ENCODE measurements at regions not wholly inside any gene's neighbourhood (a gene's known extent, or its start where the extent isn't known, plus 50 kb on each side); places are given as distances from the start of the nearest gene placed in this dataset.
"Not testable (repeated sequence)": the region's sequence is repeated elsewhere in the genome, so short reads cannot be mapped to it uniquely, and the experiment has no call there.

GRCh38 chr15:34653326-34653725 lies 69.9 kb upstream of the GOLGA8B start:
- TF ChIP-seq BCOR (IDR thresholded peaks at IDR 0.05) (peak; percentile 77), NFRKB (IDR thresholded peaks at IDR 0.05; ENCODE audit: low read depth) (peak; percentile 36; the same call in 1 of the 2 replicates), SMARCA5 (IDR thresholded peaks at IDR 0.05) (peak; percentile 82; the same call in 1 of the 2 replicates), KDM1A (IDR thresholded peaks at IDR 0.05) (peak; percentile 36 to 47; a peak in 2 of 4 replicates), TRIM24 (IDR thresholded peaks at IDR 0.05) (peak in 1 of 2 experiments; percentile 26; a peak in 2 of 4 replicates), NFIC (IDR thresholded peaks at IDR 0.05) (peak; percentile 29)
- H3K4me2 ChIP-seq (ENCODE audit: insufficient read depth, low read length); ATAC-seq; FAIRE-seq; BruUV-seq (replicated peaks); H3K36me3 ChIP-seq (ENCODE audit: control insufficient read depth, insufficient read depth, low read length); CTCF ChIA-PET (ENCODE audit: low intra/inter-chr PET ratio); H3K9me3 ChIP-seq (replicated peaks; ENCODE audit: control insufficient read depth, insufficient read depth, low read depth, low read length); H4K20me1 ChIP-seq (replicated peaks; ENCODE audit: control insufficient read depth, insufficient read depth, low read length); in situ Hi-C loops (cut with MboI); H3K4me3 ChIP-seq; H3K9me1 ChIP-seq (ENCODE audit: control insufficient read depth, insufficient read depth, low read length); H3K27me3 ChIP-seq (ENCODE audit: control insufficient read depth in 2 of 2, insufficient read depth in 2 of 2, low read length in 2 of 2); H2AFZ ChIP-seq (ENCODE audit: low read depth, low read length); DNase-seq (ENCODE audit: extremely low read depth in 1 of 4, low spot score in 3 of 4): not testable (repeated sequence)
- Histone ChIP-seq H3K9ac (ENCODE audit: insufficient read depth in 1 of 2, low read depth in 2 of 2, low read length in 2 of 2) (peak overlapping the region in 1 of 2 experiments; percentile 34; a peak in 1 of 4 replicates), H3K79me2 (ENCODE audit: control insufficient read depth, insufficient read depth, low read length) (peaks cover 26% of the 10 kb centered on the region), H3K4me1 (replicated peaks in 1 of 2; ENCODE audit: control insufficient read depth in 2 of 2, insufficient read depth in 2 of 2, low read length in 2 of 2) (peaks cover 15 to 81% of the 10 kb centered on the region in 2 experiments), H3K27ac (ENCODE audit: extremely low read depth, low read depth, low read length) (peak overlapping the region; percentile 70; the same call in 1 of the 3 replicates)
- intact Hi-C loops (cut with micrococcal nuclease): loop anchor here (2.0 kb wide), 1 partner anchor 13 kb away; no protein-coding TSS in a partner anchor
- 14% methylated on average over 1 of the region's 3 CpGs for WGBS (ENCODE audit: insufficient coverage, low coverage, missing lambda C conversion rate)
- POLR2A ChIA-PET: interaction anchor here (1.5 kb wide), 1 partner anchor 17 kb away, joined by 3 read pairs; no protein-coding TSS in a partner anchor

- Histone ChIP-seq H3K36me3 (ENCODE audit: control insufficient read depth, insufficient read depth, low read length) (no peaks in the 10 kb centered on the region), H3K4me3 (no peak overlapping the region), H3K9ac (ENCODE audit: insufficient read depth in 1 of 2, low read depth in 2 of 2, low read length in 2 of 2) (peak overlapping the region in 1 of 2 experiments; percentile 54; a peak in 2 of 4 replicates), H3K4me2 (ENCODE audit: insufficient read depth, low read length) (peak overlapping the region; percentile 9; the same call in 1 of the 2 replicates), H3K9me1 (ENCODE audit: control insufficient read depth, insufficient read depth, low read length) (no peaks in the 10 kb centered on the region), H3K9me3 (replicated peaks; ENCODE audit: control insufficient read depth, insufficient read depth, low read depth, low read length) (no peaks in the 10 kb centered on the region), H3K4me1 (replicated peaks in 1 of 2; ENCODE audit: control insufficient read depth in 2 of 2, insufficient read depth in 2 of 2, low read length in 2 of 2) (peaks cover 15 to 83% of the 10 kb centered on the region in 2 experiments), H3K79me2 (ENCODE audit: control insufficient read depth, insufficient read depth, low read length) (peaks cover 22% of the 10 kb centered on the region), H3K27me3 (ENCODE audit: control insufficient read depth in 2 of 2, insufficient read depth in 2 of 2, low read length in 2 of 2) (no peaks in the 10 kb centered on the region), H4K20me1 (replicated peaks; ENCODE audit: control insufficient read depth, insufficient read depth, low read length) (no peaks in the 10 kb centered on the region), H3K27ac (ENCODE audit: extremely low read depth, low read depth, low read length) (peak overlapping the region; percentile 71), H2AFZ (ENCODE audit: low read depth, low read length) (peak overlapping the region; percentile 70; the same call in 1 of the 2 replicates)
- ATAC-seq (peak; percentile 13), FAIRE-seq (peak; percentile 57), DNase-seq (ENCODE audit: extremely low read depth in 1 of 4, low spot score in 3 of 4) (peak in 2 of 4 experiments; percentile 76 to 89)
- intact Hi-C loops (cut with micrococcal nuclease): loop anchor here (2.0 kb wide), 1 partner anchor 14 kb away; no protein-coding TSS in a partner anchor
- POLR2A ChIA-PET: interaction anchor here (1.1 to 1.5 kb wide), 3 partner anchors 11 to 17 kb away, joined by 3 to 4 read pairs (median 3); no protein-coding TSS in a partner anchor
- no TSS peak for BruUV-seq (replicated peaks)
- CTCF ChIA-PET (ENCODE audit: low intra/inter-chr PET ratio): no interaction called here
- in situ Hi-C loops (cut with MboI): no loop called here
- TF ChIP-seq ZNF12 (CRISPR knock-in tag; IDR thresholded peaks at IDR 0.05) (no peak), DPF2 (IDR thresholded peaks at IDR 0.05) (peak; percentile 61; the same call in 1 of the 2 replicates), EP400 (IDR thresholded peaks at IDR 0.05) (peak; percentile 42; the same call in 1 of the 2 replicates), SMARCE1 (IDR thresholded peaks at IDR 0.05) (0 out of 2 replicates have a peak, but pooled peaks have one; percentile 24), CTBP1 (IDR thresholded peaks at IDR 0.05; ENCODE audit: borderline replicate concordance) (peak; percentile 26; the same call in 1 of the 2 replicates), RBFOX2 (IDR thresholded peaks at IDR 0.05; ENCODE audit: low read depth, low read length) (peak; percentile 28; the same call in 1 of the 2 replicates), ERF (CRISPR knock-in tag; IDR thresholded peaks at IDR 0.05) (no peak), SIN3B (IDR thresholded peaks at IDR 0.05; ENCODE audit: low read depth) (no peak), MBD2 (IDR thresholded peaks at IDR 0.05; ENCODE audit: borderline replicate concordance, low read depth) (no peak), SP1 (CRISPR knock-in tag; IDR thresholded peaks at IDR 0.05) (no peak), SRSF9 (IDR thresholded peaks at IDR 0.05; ENCODE audit: borderline replicate concordance, low read depth, low read length) (no peak), ZNF512 (tag; IDR thresholded peaks at IDR 0.05) (no peak), ATF7 (IDR thresholded peaks at IDR 0.05) (peak; percentile 43), FUS (optimal IDR thresholded peaks at IDR 0.05; ENCODE audit: low read depth, low read length) (no peak)
Observed at GRCh38 chr15:34652726-34653033, 69.2 kb upstream of the GOLGA8B start.
